ENCODE measurements at regions not wholly inside any gene's neighbourhood (a gene's known extent, or its start where the extent isn't known, plus 50 kb on each side); places are given as distances from the start of the nearest gene placed in this dataset.

- no peak for DNase-seq (ENCODE audit: low read depth, low spot score)
- H3K36me3 ChIP-seq (ENCODE audit: insufficient read depth, low read length): no peaks in the 10 kb centered on the region
- H3K9me3 ChIP-seq (ENCODE audit: low read depth, low read length): no peaks in the 10 kb centered on the region
- TF ChIP-seq EZH2 (IDR thresholded peaks at IDR 0.05): no peak
- no peak for TF ChIP-seq POLR2AphosphoS5 (IDR thresholded peaks at IDR 0.05; ENCODE audit: borderline replicate concordance, low read depth, low read length)
- no peak for TF ChIP-seq FOXP2 (optimal IDR thresholded peaks at IDR 0.05; ENCODE audit: control extremely low read depth, extremely low read length, insufficient read depth)
- H3K4me3 ChIP-seq: no peak overlapping the region
- no peak overlapping the region for H3K9ac ChIP-seq (ENCODE audit: insufficient read length)
- no peak overlapping the region for H3K27ac ChIP-seq
Observed at GRCh38 chr14:100638211-100638855, 51.1 kb upstream of the BEGAIN start.

- no peak for DNase-seq (ENCODE audit: low read depth, low spot score)
- Histone ChIP-seq H3K27ac (no peak overlapping the region), H3K36me3 (ENCODE audit: insufficient read depth, low read length) (no peaks in the 10 kb centered on the region), H3K9ac (ENCODE audit: insufficient read length) (no peak overlapping the region), H3K9me3 (ENCODE audit: low read depth, low read length) (no peaks in the 10 kb centered on the region), H3K4me3 (no peak overlapping the region)
- no peak for TF ChIP-seq FOXP2 (optimal IDR thresholded peaks at IDR 0.05; ENCODE audit: control extremely low read depth, extremely low read length, insufficient read depth)
- no peak for TF ChIP-seq POLR2AphosphoS5 (IDR thresholded peaks at IDR 0.05; ENCODE audit: borderline replicate concordance, low read depth, low read length)
- TF ChIP-seq EZH2 (IDR thresholded peaks at IDR 0.05): no peak
Observed at GRCh38 chr14:100639280-100639679, 52.1 kb upstream of the BEGAIN start.

DNA sequence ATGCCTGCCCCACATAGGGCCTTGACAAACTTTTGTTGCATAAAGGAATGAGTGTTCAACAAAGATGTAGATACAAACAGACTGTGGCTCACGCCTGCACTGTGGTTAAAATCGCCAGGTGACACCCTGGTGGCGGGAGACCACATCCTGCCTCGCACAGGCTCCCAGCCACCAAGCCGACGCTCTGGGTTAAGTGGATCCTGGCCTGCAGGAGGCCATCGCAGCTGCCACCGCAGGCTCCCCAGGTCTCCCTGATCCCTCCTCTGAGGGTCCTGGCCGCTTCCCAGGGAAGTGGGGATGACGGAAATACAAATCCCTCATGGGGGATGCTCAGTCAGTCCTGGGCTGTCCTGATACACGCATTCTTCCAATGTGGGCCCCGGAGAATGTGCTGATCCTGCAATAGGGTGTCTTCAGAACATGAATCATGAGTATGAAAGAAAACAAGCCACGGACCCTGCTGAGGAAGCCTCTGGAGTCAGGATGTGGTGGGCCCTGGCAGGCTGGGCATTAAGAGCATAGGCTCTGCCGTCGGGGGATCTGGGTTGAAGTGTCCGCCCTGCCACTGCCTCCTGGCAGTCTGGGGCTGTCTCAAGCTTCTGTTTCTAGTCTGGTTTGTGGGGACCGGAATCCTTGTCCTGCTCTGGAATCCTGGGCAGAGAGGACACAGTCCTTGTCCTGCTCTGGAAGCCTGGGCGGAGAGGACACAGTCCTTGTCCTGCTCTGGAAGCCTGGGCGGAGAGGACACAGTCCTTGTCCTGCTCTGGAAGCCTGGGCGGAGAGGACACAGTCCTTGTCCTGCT is 53.5 kb upstream of the BEGAIN start:
- TF ChIP-seq EZH2 (IDR thresholded peaks at IDR 0.05): no peak
- no peak for TF ChIP-seq FOXP2 (optimal IDR thresholded peaks at IDR 0.05; ENCODE audit: control extremely low read depth, extremely low read length, insufficient read depth)
- TF ChIP-seq POLR2AphosphoS5 (IDR thresholded peaks at IDR 0.05; ENCODE audit: borderline replicate concordance, low read depth, low read length): no peak

GRCh38 chr14:100641274-100641860 is 54.1 kb upstream of the BEGAIN start:
- Histone ChIP-seq H3K9me3 (ENCODE audit: low read depth, low read length) (no peaks in the 10 kb centered on the region; the same call in 1 of the 2 replicates), H3K27ac (no peak overlapping the region), H3K36me3 (ENCODE audit: insufficient read depth, low read length) (no peaks in the 10 kb centered on the region), H3K9ac (ENCODE audit: insufficient read length) (no peak overlapping the region), H3K4me3 (no peak overlapping the region)
- TF ChIP-seq FOXP2 (optimal IDR thresholded peaks at IDR 0.05; ENCODE audit: control extremely low read depth, extremely low read length, insufficient read depth): no peak
- no peak for TF ChIP-seq POLR2AphosphoS5 (IDR thresholded peaks at IDR 0.05; ENCODE audit: borderline replicate concordance, low read depth, low read length)
- no peak for TF ChIP-seq EZH2 (IDR thresholded peaks at IDR 0.05)
- no peak for DNase-seq (ENCODE audit: low read depth, low spot score)

More for the DNA sequence above, 53.5 kb upstream of the BEGAIN start:
- Histone ChIP-seq H3K27ac (no peak overlapping the region), H3K36me3 (ENCODE audit: insufficient read depth, low read length) (no peaks in the 10 kb centered on the region), H3K4me3 (no peak overlapping the region), H3K9me3 (ENCODE audit: low read depth, low read length) (no peaks in the 10 kb centered on the region), H3K9ac (ENCODE audit: insufficient read length) (no peak overlapping the region)
- DNase-seq (ENCODE audit: low read depth, low spot score): no peak

DNA sequence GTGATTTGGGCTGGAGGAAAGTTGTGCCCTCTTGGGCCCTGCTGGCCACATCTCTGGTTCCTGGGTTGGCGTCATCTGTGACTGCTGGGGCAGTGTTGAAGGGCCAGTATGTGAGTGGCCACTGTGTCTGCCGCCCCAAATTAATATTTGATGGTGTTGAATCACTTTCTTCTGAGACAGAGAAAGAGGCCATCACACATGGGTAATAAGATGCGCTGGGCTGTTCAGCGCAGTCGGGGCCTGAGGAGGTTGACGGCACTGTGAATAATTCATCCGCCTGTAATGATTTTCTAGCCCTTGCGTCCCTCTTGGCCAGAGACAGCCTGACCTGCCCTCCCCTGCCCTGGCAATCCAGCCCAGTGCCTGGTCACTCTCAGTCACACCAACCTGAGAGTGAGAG is 56.2 kb upstream of the BEGAIN start:
- H3K9me3 ChIP-seq (ENCODE audit: low read depth, low read length): no peaks in the 10 kb centered on the region; the same call in 1 of the 2 replicates
- no peak overlapping the region for H3K9ac ChIP-seq (ENCODE audit: insufficient read length)
- H3K27ac ChIP-seq: no peak overlapping the region
- TF ChIP-seq POLR2AphosphoS5 (IDR thresholded peaks at IDR 0.05; ENCODE audit: borderline replicate concordance, low read depth, low read length): no peak
- TF ChIP-seq FOXP2 (optimal IDR thresholded peaks at IDR 0.05; ENCODE audit: control extremely low read depth, extremely low read length, insufficient read depth): no peak
- no peak for TF ChIP-seq EZH2 (IDR thresholded peaks at IDR 0.05)
- no peak for DNase-seq (ENCODE audit: low read depth, low spot score)
- H3K4me3 ChIP-seq: no peak overlapping the region
- no peaks in the 10 kb centered on the region for H3K36me3 ChIP-seq (ENCODE audit: insufficient read depth, low read length)

DNA sequence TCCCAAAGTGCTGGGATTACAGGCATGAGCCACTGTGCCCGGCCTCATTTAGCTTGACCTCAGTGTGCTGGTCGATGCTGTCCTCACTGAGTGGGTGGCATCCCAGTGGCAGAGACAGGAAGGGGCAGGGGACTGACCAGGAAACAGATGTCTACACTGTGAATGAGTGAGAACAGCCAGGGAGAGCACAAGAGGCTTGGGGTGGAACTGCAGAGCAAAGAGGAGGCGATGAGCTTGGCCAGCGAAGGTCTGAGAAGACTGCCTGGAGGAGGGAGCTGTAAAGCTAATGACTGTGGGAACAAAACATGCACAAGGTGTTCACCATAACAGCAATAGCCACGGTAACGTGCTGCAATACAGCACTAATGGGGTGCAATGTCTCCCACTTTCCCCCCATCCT is 57.2 kb upstream of the BEGAIN start:
- no peak overlapping the region for H3K4me3 ChIP-seq
- TF ChIP-seq EZH2 (IDR thresholded peaks at IDR 0.05): no peak
- TF ChIP-seq POLR2AphosphoS5 (IDR thresholded peaks at IDR 0.05; ENCODE audit: borderline replicate concordance, low read depth, low read length): no peak
- TF ChIP-seq FOXP2 (optimal IDR thresholded peaks at IDR 0.05; ENCODE audit: control extremely low read depth, extremely low read length, insufficient read depth): no peak
- H3K36me3 ChIP-seq (ENCODE audit: insufficient read depth, low read length): no peaks in the 10 kb centered on the region
- no peak for DNase-seq (ENCODE audit: low read depth, low spot score)
- no peak overlapping the region for H3K9ac ChIP-seq (ENCODE audit: insufficient read length)
- H3K9me3 ChIP-seq (ENCODE audit: low read depth, low read length): no peaks in the 10 kb centered on the region; the same call in 1 of the 2 replicates
- H3K27ac ChIP-seq: no peak overlapping the region

GRCh38 chr14:100644784-100645183 is 57.6 kb upstream of the BEGAIN start:
- Histone ChIP-seq H3K36me3 (ENCODE audit: insufficient read depth, low read length) (no peaks in the 10 kb centered on the region), H3K4me3 (no peak overlapping the region), H3K9me3 (ENCODE audit: low read depth, low read length) (no peaks in the 10 kb centered on the region; the same call in 1 of the 2 replicates), H3K27ac (no peak overlapping the region), H3K9ac (ENCODE audit: insufficient read length) (no peak overlapping the region)
- no peak for DNase-seq (ENCODE audit: low read depth, low spot score)
- TF ChIP-seq POLR2AphosphoS5 (IDR thresholded peaks at IDR 0.05; ENCODE audit: borderline replicate concordance, low read depth, low read length): no peak
- no peak for TF ChIP-seq FOXP2 (optimal IDR thresholded peaks at IDR 0.05; ENCODE audit: control extremely low read depth, extremely low read length, insufficient read depth)
